ENCODE measurements at regions not wholly inside any gene's neighbourhood (a gene's known extent, or its start where the extent isn't known, plus 50 kb on each side); places are given as distances from the start of the nearest gene placed in this dataset.

DNA sequence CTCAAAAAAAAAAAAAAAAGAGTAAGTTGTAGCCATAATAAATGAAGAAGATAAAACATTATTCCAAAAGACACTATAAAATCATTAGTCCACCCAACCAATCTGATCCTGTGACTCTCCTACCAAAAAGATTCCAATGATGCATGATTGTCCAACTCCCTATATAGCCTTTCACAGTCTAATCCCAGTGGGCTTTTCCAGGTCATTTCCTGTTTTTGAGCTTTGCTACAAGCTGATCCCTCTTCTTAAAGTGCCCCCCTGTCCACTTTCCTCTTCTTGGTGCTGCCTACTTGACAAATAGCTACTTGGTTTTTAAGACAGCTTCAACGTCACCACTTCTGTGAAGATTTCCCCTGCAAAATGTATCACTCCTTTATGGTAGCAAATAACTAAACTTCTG, 88.4 kb downstream of the SEMA4F start:
- H4K8ac ChIP-seq (ENCODE audit: extremely low read depth, insufficient read depth, low read length), result no peak overlapping the region
- no peak overlapping the region for H3K56ac ChIP-seq (replicated peaks; ENCODE audit: insufficient read length, low read depth, low read length)
- no peak overlapping the region for H3K4me3 ChIP-seq (ENCODE audit: extremely low read depth in 1 of 4, insufficient read depth in 2 of 4, low read depth in 3 of 4, low read length in 4 of 4)
- no peaks in the 10 kb centered on the region; a peak in 1 of 8 replicates for H3K36me3 ChIP-seq (ENCODE audit: control insufficient read depth in 2 of 4, insufficient read depth in 4 of 4, low read length in 3 of 4)
- no peak overlapping the region for H3K23ac ChIP-seq (ENCODE audit: insufficient read length)
- H2BK20ac ChIP-seq (ENCODE audit: low read length), result no peak overlapping the region
- no peaks in the 10 kb centered on the region for H3K79me1 ChIP-seq (ENCODE audit: low read depth, low read length)
- no peak overlapping the region for H2BK5ac ChIP-seq (ENCODE audit: low read depth, low read length)
- H2AK5ac ChIP-seq (ENCODE audit: low read depth, low read length), result no peak overlapping the region
- CTCF ChIA-PET (ENCODE audit: partially characterized antibody), result interaction anchor here (1.5 to 2.9 kb wide), 3 partner anchors 17 to 78 kb away, joined by 3 to 8 read pairs (median 6); no protein-coding TSS in a partner anchor
- H2BK12ac ChIP-seq (ENCODE audit: low read depth, low read length), result no peak overlapping the region
- no peak overlapping the region for H2BK15ac ChIP-seq (ENCODE audit: low read length)
- DNase-seq (ENCODE audit: low read depth in 1 of 2, low spot score in 2 of 2), result no peak
- POLR2A ChIA-PET (ENCODE audit: partially characterized antibody), result interaction anchor here (1.0 to 2.3 kb wide), 2 partner anchors 61 to 92 kb away, joined by 3 to 8 read pairs; partner anchors contain the start of gene HK2
- H3K23me2 ChIP-seq (ENCODE audit: low read depth, low read length), result no peaks in the 10 kb centered on the region
- no peaks in the 10 kb centered on the region for H3K79me2 ChIP-seq (ENCODE audit: control insufficient read depth in 1 of 2, insufficient read depth in 2 of 2, low read length in 2 of 2)
- WGBS, 2 experiments (ENCODE audit: extremely low coverage in 1 of 2, insufficient coverage in 1 of 2, insufficient read length in 1 of 2, insufficient replicate concordance in 2 of 2, low coverage in 1 of 2, low lambda C conversion rate in 2 of 2, missing lambda C conversion rate in 1 of 2), result 82% methylated on average over 1 of the region's 1 CpG; no CpG with 5 or more reads in 1 of the 2 experiments
- no peak overlapping the region for H3K4me2 ChIP-seq (ENCODE audit: insufficient read depth in 1 of 2, low read depth in 2 of 2, low read length in 2 of 2)
- FAIRE-seq, result no peak
- no peak overlapping the region for H3K4ac ChIP-seq (replicated peaks; ENCODE audit: insufficient read length, low read depth, low read length)
- no peak overlapping the region for H4K5ac ChIP-seq (ENCODE audit: insufficient read length, low read depth, low read length)
- H2BK120ac ChIP-seq (replicated peaks; ENCODE audit: low read depth, low read length), result no peak overlapping the region
- no peaks in the 10 kb centered on the region for H4K20me1 ChIP-seq (replicated peaks in 1 of 2; ENCODE audit: control insufficient read depth in 1 of 2, insufficient read depth in 2 of 2, low read length in 2 of 2)
- H4K91ac ChIP-seq (replicated peaks; ENCODE audit: insufficient read length, low read length), result no peak overlapping the region
- H3K9ac ChIP-seq (replicated peaks in 1 of 4; ENCODE audit: extremely low read depth in 1 of 4, low read depth in 3 of 4, low read length in 3 of 4), result no peak overlapping the region
- no peak overlapping the region for H3K27ac ChIP-seq (ENCODE audit: low read depth, low read length)
- 0 out of 4 replicates have a peak, but pooled peaks cover 0 to under 1% of the 10 kb centered on the region in 2 experiments for H3K9me3 ChIP-seq (ENCODE audit: insufficient read depth in 2 of 2, low read depth in 1 of 2, low read length in 1 of 2)
- no peak overlapping the region for H3K14ac ChIP-seq (ENCODE audit: insufficient read length)
- H3K4me1 ChIP-seq (replicated peaks in 1 of 4; ENCODE audit: control insufficient read depth in 3 of 4, insufficient read depth in 4 of 4, low read length in 3 of 4), result peaks cover 0 to 6% (median 2%) of the 10 kb centered on the region in 4 experiments; a peak in 2 of 7 replicates
- TF ChIP-seq EZH2 (IDR thresholded peaks at IDR 0.05; ENCODE audit: low read depth, low read length, severe bottlenecking) (no peak), HDAC6 (IDR thresholded peaks at IDR 0.05; ENCODE audit: low read depth, low read length) (no peak), FOSL1 (IDR thresholded peaks at IDR 0.05; ENCODE audit: insufficient read depth, low read depth, low read length) (no peak), ZNF274 (IDR thresholded peaks at IDR 0.05; ENCODE audit: borderline replicate concordance, extremely low read depth, low read length) (no peak)
- H3K27me3 ChIP-seq (replicated peaks in 1 of 4; ENCODE audit: control insufficient read depth in 3 of 4, extremely low read depth in 1 of 4, insufficient read depth in 3 of 4, low read length in 3 of 4), result no peaks in the 10 kb centered on the region
- no peak overlapping the region for H2AFZ ChIP-seq (ENCODE audit: low read length)
- no peak overlapping the region for H3K18ac ChIP-seq (ENCODE audit: extremely low read depth, low read length)

Measured in H1 (cell line).